HEK293T (cell line): ENCODE measurements at regions not wholly inside any gene's neighbourhood (a gene's known extent, or its start where the extent isn't known, plus 50 kb on each side); places are given as distances from the start of the nearest gene placed in this dataset.
A peak's percentile ranks its signal among the peaks of the same experiment; 100 is the strongest.

Experiments used
- CTCF ChIA-PET: fragments of 350-600 bp; formaldehyde crosslinking; extraction: SDS; loops from one replicate; lab custom pipeline; 2021; ENCODE audit warnings: antibody characterized with exemption, inconsistent platforms; lab: Yijun Ruan, JAX
- POLR2A ChIA-PET: fragments of 350-600 bp; formaldehyde crosslinking; extraction: SDS; loops from one replicate; lab custom pipeline; 2020; ENCODE audit warnings: antibody characterized with exemption, inconsistent platforms; lab: Yijun Ruan, JAX
- DNase-seq: peaks from one replicate; pipeline ENCODE4 v3.0.0; 2012; ENCODE audit warnings: mixed read lengths; ENCODE audit errors: extremely low spot score
- ARNT ChIP-seq: fragments of 450-650 bp; IDR thresholded peaks from 2 replicates; pipeline ENCODE4 v1.6.1; 2017; ENCODE audit warnings: mild to moderate bottlenecking
- BHLHE40 ChIP-seq: fragments of 450-650 bp; IDR thresholded peaks from 2 replicates; pipeline ENCODE4 v1.6.1; 2016; ENCODE audit warnings: mild to moderate bottlenecking, moderate library complexity, borderline replicate concordance
- CTBP1 ChIP-seq: fragments of 450-650 bp; IDR thresholded peaks from 2 replicates; pipeline ENCODE4 v1.6.1; 2016; ENCODE audit warnings: borderline replicate concordance
- ELF4 ChIP-seq: fragments of 450-650 bp; IDR thresholded peaks from 2 replicates; pipeline ENCODE4 v1.6.1; 2017; ENCODE audit warnings: antibody characterized with exemption
- FOXA1 ChIP-seq: fragments of 450-650 bp; IDR thresholded peaks from 2 replicates; pipeline ENCODE4 v1.6.1; 2016; ENCODE audit warnings: mild to moderate bottlenecking
- FOXK2 ChIP-seq: fragments of 450-650 bp; IDR thresholded peaks from 2 replicates; pipeline ENCODE4 v1.6.1; 2016; ENCODE audit warnings: mild to moderate bottlenecking
- FOXM1 ChIP-seq: fragments of 450-650 bp; IDR thresholded peaks from 2 replicates; pipeline ENCODE4 v1.6.1; 2017; ENCODE audit warnings: mild to moderate bottlenecking, borderline replicate concordance
- HDGF ChIP-seq: fragments of 450-650 bp; IDR thresholded peaks from 2 replicates; pipeline ENCODE4 v1.6.1; 2017; ENCODE audit warnings: antibody characterized with exemption, borderline replicate concordance
- L3MBTL2 ChIP-seq: fragments of 450-650 bp; conservative IDR thresholded peaks from 2 replicates; pipeline ENCODE4 v1.6.1; 2016; ENCODE audit warnings: mild to moderate bottlenecking
- LEF1 ChIP-seq: fragments of 450-650 bp; IDR thresholded peaks from 2 replicates; pipeline ENCODE4 v1.6.1; 2017; ENCODE audit warnings: mild to moderate bottlenecking, borderline replicate concordance
- NFRKB ChIP-seq: fragments of 450-650 bp; IDR thresholded peaks from 2 replicates; pipeline ENCODE4 v1.6.1; 2016; ENCODE audit warnings: mild to moderate bottlenecking, moderate library complexity
- SP1 ChIP-seq: fragments of 450-650 bp; IDR thresholded peaks from 2 replicates; pipeline ENCODE4 v1.6.1; 2017
- SUZ12 ChIP-seq: fragments of 450-650 bp; IDR thresholded peaks from 2 replicates; pipeline ENCODE4 v1.6.1; 2016; ENCODE audit warnings: mild to moderate bottlenecking
- TARDBP ChIP-seq: fragments of 450-650 bp; IDR thresholded peaks from 2 replicates; pipeline ENCODE4 v1.6.1; 2016
- ZNF384 ChIP-seq: fragments of 450-650 bp; IDR thresholded peaks from 2 replicates; pipeline ENCODE4 v1.6.1; 2016
- TF ChIP-seq, protein P1 (sequence below): fragments of 450-650 bp; IDR thresholded peaks from 2 replicates; pipeline ENCODE4 v1.6.1; 2016

DNA sequence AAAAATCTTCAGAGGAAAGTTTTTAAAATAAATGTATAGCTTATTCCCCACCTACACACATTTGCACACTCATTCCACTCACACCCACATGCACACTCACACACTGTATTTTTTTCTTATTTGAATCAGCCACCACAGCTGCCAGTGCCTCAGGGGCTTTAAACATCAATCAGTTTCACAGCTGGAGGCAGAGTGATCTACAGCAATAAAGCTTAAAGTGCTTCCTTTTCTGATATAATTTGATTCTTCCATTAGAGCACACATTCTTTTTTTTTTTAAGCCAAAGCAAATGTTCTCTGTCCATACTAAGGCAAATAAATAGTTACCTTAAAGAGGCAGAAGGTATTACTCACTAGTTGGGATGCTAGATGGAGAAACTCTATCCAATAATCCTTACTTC, 498.8 kb upstream of the POU3F2 start:
- ChIA-PET POLR2A (no interaction called here), CTCF (interaction anchor here (0.6 kb wide), 1 partner anchor 229 kb away, joined by 3 read pairs; no protein-coding TSS in a partner anchor)
- TF ChIP-seq, protein P1, sequence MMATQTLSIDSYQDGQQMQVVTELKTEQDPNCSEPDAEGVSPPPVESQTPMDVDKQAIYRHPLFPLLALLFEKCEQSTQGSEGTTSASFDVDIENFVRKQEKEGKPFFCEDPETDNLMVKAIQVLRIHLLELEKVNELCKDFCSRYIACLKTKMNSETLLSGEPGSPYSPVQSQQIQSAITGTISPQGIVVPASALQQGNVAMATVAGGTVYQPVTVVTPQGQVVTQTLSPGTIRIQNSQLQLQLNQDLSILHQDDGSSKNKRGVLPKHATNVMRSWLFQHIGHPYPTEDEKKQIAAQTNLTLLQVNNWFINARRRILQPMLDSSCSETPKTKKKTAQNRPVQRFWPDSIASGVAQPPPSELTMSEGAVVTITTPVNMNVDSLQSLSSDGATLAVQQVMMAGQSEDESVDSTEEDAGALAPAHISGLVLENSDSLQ = peak; percentile 76
- TF ChIP-seq BHLHE40 (no peak), ELF4 (no peak), TARDBP (no peak), SUZ12 (no peak), NFRKB (no peak), SP1 (no peak), ZNF384 (peak; percentile 77), CTBP1 (no peak), FOXM1 (no peak), LEF1 (no peak), HDGF (no peak), FOXA1 (no peak), ARNT (no peak), L3MBTL2 (no peak)
- DNase-seq = peak; percentile 12

DNA sequence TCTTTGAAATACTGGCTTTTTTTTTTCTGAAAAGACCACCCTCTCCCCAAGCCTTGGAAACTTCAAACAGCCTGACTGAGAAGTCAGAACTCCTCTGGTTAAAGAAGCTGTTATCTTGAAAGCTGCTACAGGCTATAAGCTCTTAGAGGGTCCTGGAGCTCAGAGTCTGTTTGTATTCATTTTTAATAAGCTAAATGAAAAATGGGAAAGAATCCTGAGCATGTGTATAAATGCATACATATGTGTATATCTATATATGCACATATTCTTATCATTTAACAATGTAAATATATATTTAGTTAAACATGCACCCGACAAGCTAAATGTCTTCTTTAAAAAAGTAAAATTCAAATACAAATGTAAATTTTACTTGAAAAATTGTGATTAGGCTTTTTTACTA, 494.9 kb upstream of the POU3F2 start:
- no peak for DNase-seq
- ChIA-PET CTCF (no interaction called here), POLR2A (no interaction called here)
- TF ChIP-seq FOXA1 (no peak), FOXK2 (no peak), ELF4 (no peak), FOXM1 (no peak), LEF1 (no peak), SP1 (no peak), ARNT (no peak), NFRKB (no peak)
- TF ChIP-seq, protein P1 = no peak

DNA sequence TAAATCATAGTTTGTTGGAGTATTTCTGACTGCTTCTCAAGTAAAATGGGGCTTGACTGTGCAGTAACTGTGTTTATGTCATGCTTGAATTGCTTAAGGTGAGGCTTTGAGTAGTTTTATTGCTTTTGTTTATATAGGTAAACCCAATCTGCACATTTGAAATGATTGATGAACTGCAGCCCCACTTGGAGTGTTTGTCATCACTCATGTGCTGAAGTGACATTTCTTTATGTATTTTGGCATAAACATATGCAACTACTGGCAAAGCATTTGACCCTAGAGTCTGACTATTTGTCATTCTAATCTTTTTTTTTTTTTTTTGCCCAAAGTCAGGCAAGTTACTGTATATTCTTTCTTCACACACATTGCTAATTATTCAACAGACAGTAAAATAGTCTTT, 491.4 kb upstream of the POU3F2 start:
- DNase-seq = no peak
- CTCF ChIA-PET = interaction anchor here (0.7 kb wide), 1 partner anchor 101 kb away, joined by 3 read pairs; no protein-coding TSS in a partner anchor
- POLR2A ChIA-PET = no interaction called here
- TF ChIP-seq, protein P1 = peak; percentile 53
- no peak for TF ChIP-seq LEF1
- TF ChIP-seq CTBP1 = no peak
- no peak for TF ChIP-seq ELF4

DNA sequence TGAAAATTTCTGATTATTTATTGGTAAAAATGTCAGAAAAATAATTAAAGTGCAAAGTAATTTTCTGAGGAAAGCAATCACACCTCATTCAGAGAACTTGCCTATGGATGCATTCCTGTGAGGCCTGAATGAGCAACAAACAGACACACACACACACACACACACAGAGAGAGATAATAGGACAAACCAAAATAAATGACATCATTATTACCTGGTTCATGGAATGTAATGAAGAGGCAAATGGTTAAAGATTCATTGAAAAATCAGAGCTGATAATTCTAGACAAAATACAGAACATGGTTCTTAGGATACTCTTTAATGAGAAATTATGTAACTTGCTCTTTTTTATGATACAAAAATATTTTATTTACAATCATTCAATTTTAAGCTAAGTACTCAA, 490.6 kb upstream of the POU3F2 start:
- no peak for TF ChIP-seq ARNT
- TF ChIP-seq BHLHE40 = no peak
- TF ChIP-seq NFRKB = no peak
- TF ChIP-seq FOXA1 = no peak
- TF ChIP-seq ELF4 = no peak
- DNase-seq = no peak
- POLR2A ChIA-PET = no interaction called here
- CTCF ChIA-PET = no interaction called here

DNA sequence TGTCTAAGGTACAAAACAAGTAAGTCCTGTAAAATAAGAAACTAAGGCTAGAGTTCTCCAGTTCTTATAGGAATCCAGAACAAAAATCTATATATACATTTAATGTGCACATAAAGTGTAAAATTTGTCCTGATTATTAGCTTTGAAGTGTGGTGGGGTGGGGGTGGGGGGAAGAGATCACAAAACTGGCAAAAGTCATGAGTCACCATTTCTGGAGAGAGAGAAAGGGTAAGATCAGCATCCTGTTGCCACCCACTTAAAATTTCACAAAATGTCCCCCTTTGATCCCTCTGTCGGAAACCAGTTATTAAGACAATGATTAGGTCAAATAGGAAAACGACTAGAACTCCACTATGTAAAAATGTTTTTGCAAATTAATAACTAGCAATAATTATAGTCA, 482.0 kb upstream of the POU3F2 start:
- TF ChIP-seq FOXA1 = no peak
- TF ChIP-seq ZNF384 = no peak
- no peak for TF ChIP-seq FOXK2
- TF ChIP-seq BHLHE40 = no peak
- no peak for TF ChIP-seq FOXM1
- TF ChIP-seq ARNT = no peak
- no peak for TF ChIP-seq ELF4
- no peak for TF ChIP-seq SP1
- no peak for TF ChIP-seq CTBP1
- TF ChIP-seq LEF1 = no peak
- TF ChIP-seq TARDBP = no peak
- no peak for TF ChIP-seq L3MBTL2
- TF ChIP-seq, protein P1 = no peak
- no peak for TF ChIP-seq HDGF
- no peak for TF ChIP-seq SUZ12
- TF ChIP-seq NFRKB = no peak
- no peak for DNase-seq
- ChIA-PET CTCF (interaction anchor here (0.7 kb wide), 1 partner anchor 1169 kb away, joined by 4 read pairs; no protein-coding TSS in a partner anchor), POLR2A (no interaction called here)

DNA sequence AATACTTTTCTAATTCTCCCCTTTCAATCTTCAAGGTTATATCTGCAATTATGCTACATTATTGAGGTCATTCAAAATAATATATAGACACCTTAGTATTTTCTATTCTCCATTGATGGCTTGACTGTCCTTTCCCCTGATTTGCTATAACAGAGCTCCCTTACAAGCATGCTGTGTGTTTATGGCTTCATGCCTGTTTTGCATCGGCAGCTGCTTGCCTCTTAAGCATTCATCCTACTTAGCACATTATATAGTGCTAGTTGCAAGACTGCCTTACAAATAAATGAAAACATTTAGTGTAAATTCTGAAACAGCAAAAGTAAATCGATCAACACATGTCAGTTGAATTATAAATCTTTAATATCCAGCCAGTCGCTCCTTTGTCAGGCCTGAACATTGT, 476.2 kb upstream of the POU3F2 start:
- POLR2A ChIA-PET = no interaction called here
- CTCF ChIA-PET = no interaction called here
- no peak for TF ChIP-seq CTBP1
- no peak for TF ChIP-seq NFRKB
- no peak for TF ChIP-seq SP1
- no peak for TF ChIP-seq FOXA1
- no peak for TF ChIP-seq SUZ12
- TF ChIP-seq ELF4 = no peak
- TF ChIP-seq L3MBTL2 = no peak
- TF ChIP-seq LEF1 = no peak
- TF ChIP-seq BHLHE40 = no peak
- TF ChIP-seq FOXM1 = no peak
- TF ChIP-seq FOXK2 = no peak
- no peak for DNase-seq
